ENCODE measurements at regions not wholly inside any gene's neighbourhood (a gene's known extent, or its start where the extent isn't known, plus 50 kb on each side); places are given as distances from the start of the nearest gene placed in this dataset.

DNA sequence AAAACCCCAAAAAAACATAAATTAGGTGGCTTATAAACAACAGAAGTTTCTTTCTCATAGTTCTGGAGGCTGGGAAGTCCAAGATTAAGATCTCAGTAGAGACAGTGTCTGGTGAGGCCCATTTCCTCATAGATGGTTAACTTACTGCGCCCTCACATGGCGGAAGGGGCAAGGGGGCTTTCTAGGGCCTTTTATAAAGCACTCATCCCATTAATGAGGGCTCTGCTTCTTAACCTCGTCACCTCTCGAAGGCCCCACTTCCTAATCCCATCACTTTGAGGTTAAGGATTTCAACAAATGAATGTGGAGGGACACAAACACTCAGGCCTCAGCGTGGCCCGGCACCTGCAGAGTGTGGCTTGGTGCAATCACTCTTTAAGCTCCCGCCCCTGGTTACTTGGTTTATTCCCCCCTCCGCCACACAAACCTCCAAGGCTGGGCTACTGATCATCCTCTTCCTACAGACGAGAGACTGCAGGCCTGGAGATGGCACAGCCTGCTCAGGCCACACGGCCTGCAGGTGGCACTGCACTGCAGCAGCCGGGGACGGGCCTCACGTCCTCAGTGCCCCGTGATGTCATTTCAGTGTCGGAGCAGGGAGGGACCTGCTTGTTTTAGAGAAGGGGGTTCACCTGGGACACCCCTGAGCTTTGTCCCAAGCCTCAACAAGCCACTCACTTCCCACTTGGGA is 188.9 kb upstream of the ZNF469 start (continued):
- TF ChIP-seq, protein P1, sequence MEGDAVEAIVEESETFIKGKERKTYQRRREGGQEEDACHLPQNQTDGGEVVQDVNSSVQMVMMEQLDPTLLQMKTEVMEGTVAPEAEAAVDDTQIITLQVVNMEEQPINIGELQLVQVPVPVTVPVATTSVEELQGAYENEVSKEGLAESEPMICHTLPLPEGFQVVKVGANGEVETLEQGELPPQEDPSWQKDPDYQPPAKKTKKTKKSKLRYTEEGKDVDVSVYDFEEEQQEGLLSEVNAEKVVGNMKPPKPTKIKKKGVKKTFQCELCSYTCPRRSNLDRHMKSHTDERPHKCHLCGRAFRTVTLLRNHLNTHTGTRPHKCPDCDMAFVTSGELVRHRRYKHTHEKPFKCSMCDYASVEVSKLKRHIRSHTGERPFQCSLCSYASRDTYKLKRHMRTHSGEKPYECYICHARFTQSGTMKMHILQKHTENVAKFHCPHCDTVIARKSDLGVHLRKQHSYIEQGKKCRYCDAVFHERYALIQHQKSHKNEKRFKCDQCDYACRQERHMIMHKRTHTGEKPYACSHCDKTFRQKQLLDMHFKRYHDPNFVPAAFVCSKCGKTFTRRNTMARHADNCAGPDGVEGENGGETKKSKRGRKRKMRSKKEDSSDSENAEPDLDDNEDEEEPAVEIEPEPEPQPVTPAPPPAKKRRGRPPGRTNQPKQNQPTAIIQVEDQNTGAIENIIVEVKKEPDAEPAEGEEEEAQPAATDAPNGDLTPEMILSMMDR (IDR thresholded peaks at IDR 0.05 in 2 of 3, conservative IDR thresholded peaks at IDR 0.05 in 1 of 3; ENCODE audit: insufficient read depth in 2 of 3, low read depth in 1 of 3, low read length in 3 of 3) = peak; percentile 32 to 52 (median 51); a peak in 5 of 6 replicates
- TF ChIP-seq RAD21 (CRISPR knock-in tag; conservative IDR thresholded peaks at IDR 0.05 in 1 of 2, IDR thresholded peaks at IDR 0.05 in 1 of 2) = peak; percentile 46 to 78

DNA sequence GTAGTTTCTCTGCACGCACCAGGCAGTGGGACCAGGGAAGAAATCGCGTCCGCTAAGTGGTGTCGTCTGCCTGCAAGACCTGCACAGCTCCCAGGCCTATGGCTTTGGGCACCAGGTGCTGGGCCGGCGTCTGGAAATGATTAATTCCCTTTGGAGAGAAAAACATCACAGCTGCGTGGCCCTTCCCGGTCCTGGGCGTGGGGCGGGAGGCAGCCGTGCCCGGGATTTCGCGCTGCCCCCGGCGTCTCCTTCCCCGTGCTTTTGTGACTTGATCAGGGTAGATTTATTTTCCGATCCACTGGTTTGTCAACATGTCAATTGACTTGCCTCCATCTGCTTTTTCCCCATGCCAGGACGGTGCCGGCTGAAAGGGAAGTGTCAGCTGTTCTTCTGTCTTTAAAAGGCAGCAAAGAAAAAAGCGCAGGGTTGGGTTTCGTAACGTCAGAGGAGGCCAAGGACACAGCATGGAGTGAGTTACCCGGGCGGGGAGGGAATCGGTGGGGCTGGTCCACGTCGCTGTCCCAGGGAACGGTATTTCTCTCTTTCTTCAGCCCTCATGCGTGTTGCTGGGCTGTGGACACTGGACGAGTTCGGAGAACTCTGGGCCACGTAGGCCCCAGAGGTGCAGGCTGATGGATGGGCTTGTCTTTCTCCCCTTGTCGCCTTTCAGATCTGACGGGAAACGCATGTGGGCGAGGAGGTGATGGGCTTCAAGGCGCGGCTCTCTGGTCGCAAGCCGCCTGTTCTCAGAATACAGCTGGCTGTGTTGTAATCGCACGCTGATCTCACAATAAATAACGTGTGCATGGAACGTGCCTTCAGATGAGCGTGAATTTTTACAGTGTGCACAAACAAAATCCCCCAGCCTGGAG is 188.1 kb upstream of the ZNF469 start:
- Histone ChIP-seq H3K9ac (ENCODE audit: insufficient read depth in 1 of 2, low read depth in 2 of 2, low read length in 2 of 2) (no peak overlapping the region), H4K20me1 (replicated peaks; ENCODE audit: control insufficient read depth, insufficient read depth, low read length) (no peaks in the 10 kb centered on the region), H3K9me1 (ENCODE audit: control insufficient read depth, insufficient read depth, low read length) (no peaks in the 10 kb centered on the region), H3K79me2 (ENCODE audit: control insufficient read depth, insufficient read depth, low read length) (no peaks in the 10 kb centered on the region), H3K4me3 (no peak overlapping the region), H3K27me3 (ENCODE audit: control insufficient read depth in 2 of 2, insufficient read depth in 2 of 2, low read length in 2 of 2) (peaks cover 11 to 49% of the 10 kb centered on the region in 2 experiments; a peak in 3 of 5 replicates), H3K4me1 (replicated peaks in 1 of 2; ENCODE audit: control insufficient read depth in 2 of 2, insufficient read depth in 2 of 2, low read length in 2 of 2) (no peaks in the 10 kb centered on the region; a peak in 1 of 5 replicates), H2AFZ (ENCODE audit: low read depth, low read length) (no peak overlapping the region), H3K36me3 (ENCODE audit: control insufficient read depth, insufficient read depth, low read length) (no peaks in the 10 kb centered on the region), H3K4me2 (ENCODE audit: insufficient read depth, low read length) (no peak overlapping the region), H3K9me3 (replicated peaks; ENCODE audit: control insufficient read depth, insufficient read depth, low read depth, low read length) (no peaks in the 10 kb centered on the region), H3K27ac (ENCODE audit: extremely low read depth, low read depth, low read length) (no peak overlapping the region)
- FAIRE-seq (no peak), DNase-seq (ENCODE audit: extremely low read depth in 1 of 4, low spot score in 3 of 4) (no peak), ATAC-seq (no peak)
- intact Hi-C loops (cut with micrococcal nuclease) = no loop called here
- 33% methylated on average over 43 of the region's 47 CpGs for WGBS (ENCODE audit: insufficient coverage, low coverage, missing lambda C conversion rate)
- ChIA-PET POLR2A (no interaction called here), CTCF (ENCODE audit: low intra/inter-chr PET ratio) (no interaction called here)
- in situ Hi-C loops (cut with MboI) = no loop called here
- no TSS peak for BruUV-seq (replicated peaks)
- TF ChIP-seq, protein P1 (IDR thresholded peaks at IDR 0.05 in 2 of 3, conservative IDR thresholded peaks at IDR 0.05 in 1 of 3; ENCODE audit: insufficient read depth in 2 of 3, low read depth in 1 of 3, low read length in 3 of 3) = 0 out of 6 replicates have a peak, but pooled peaks of 1 of the 3 experiments have one; percentile 4
- no peak for TF ChIP-seq ATF1 (CRISPR knock-in tag; IDR thresholded peaks at IDR 0.05)
- TF ChIP-seq ATF1 (tag; IDR thresholded peaks at IDR 0.05) = 0 out of 2 replicates have a peak, but pooled peaks have one; percentile 52
- TF ChIP-seq MAZ (CRISPR knock-in tag; conservative IDR thresholded peaks at IDR 0.05 in 1 of 2, IDR thresholded peaks at IDR 0.05 in 1 of 2) = 0 out of 4 replicates have a peak, but pooled peaks of 1 of the 2 experiments have one; percentile 8
- TF ChIP-seq NRF1 (conservative IDR thresholded peaks at IDR 0.05 in 1 of 2, IDR thresholded peaks at IDR 0.05 in 1 of 2) = no peak
- TF ChIP-seq SIRT6 (IDR thresholded peaks at IDR 0.05; ENCODE audit: low read depth, low read length) = no peak
- peak; percentile 32; the same call in 1 of the 2 replicates for TF ChIP-seq BHLHE40 (IDR thresholded peaks at IDR 0.05; ENCODE audit: low read length)

All from K562 (cell line).